WTC11 (cell line): ENCODE measurements at regions not wholly inside any gene's neighbourhood (a gene's known extent, or its start where the extent isn't known, plus 50 kb on each side); places are given as distances from the start of the nearest gene placed in this dataset.

Experiments used
- ATAC-seq: fragments of 200-7000 bp; cut with Tn5 transposase; 2 replicates; pipeline ENCODE4 v1.10.0; 2021; ENCODE audit warnings: mild to moderate bottlenecking, moderate library complexity
- CTCF ChIA-PET: fragments of 300-600 bp; sonication (Branson Sonifier 250); formaldehyde crosslinking; loops from one replicate; lab custom pipeline; 2021; ENCODE audit warnings: antibody characterized with exemption; lab: Charles Lee
- POLR2A ChIA-PET: fragments of 350-600 bp; sonication (Branson Sonifier 250); formaldehyde crosslinking; loops from one replicate; lab custom pipeline; 2021; ENCODE audit warnings: antibody characterized with exemption; lab: Charles Lee
- DNase-seq: peaks from one replicate; pipeline ENCODE4 v3.0.0; 2021; ENCODE audit warnings: low spot score
- H3K27ac Mint-ChIP-seq: 2 replicates; pipeline ENCODE4 v1.8.0; 2021; ENCODE audit warnings: mixed read lengths
- H3K27me3 Mint-ChIP-seq: 2 replicates; pipeline ENCODE4 v1.8.0; 2021; ENCODE audit warnings: low read depth, mild to moderate bottlenecking, moderate library complexity, mixed read lengths
- H3K36me3 Mint-ChIP-seq: 2 replicates; pipeline ENCODE4 v1.8.0; 2021; ENCODE audit warnings: mixed read lengths
- H3K4me1 Mint-ChIP-seq: 2 replicates; pipeline ENCODE4 v1.8.0; 2022; ENCODE audit warnings: mixed read lengths
- H3K4me3 Mint-ChIP-seq: 2 replicates; pipeline ENCODE4 v1.8.0; 2021; ENCODE audit warnings: mild to moderate bottlenecking, moderate library complexity, mixed read lengths
- H3K9me3 Mint-ChIP-seq: 2 replicates; pipeline ENCODE4 v1.8.0; 2021; ENCODE audit warnings: mixed read lengths
- AR ChIP-seq: fragments of 250-450 bp; sonication (Bioruptor Pico); IDR thresholded peaks from 2 replicates; pipeline ENCODE4 v1.9.0; 2021; ENCODE audit warnings: mild to moderate bottlenecking
- ATF1 ChIP-seq: sonication (generic); formaldehyde crosslinking; IDR thresholded peaks from 2 replicates; pipeline ENCODE4 v1.8.1; 2023; ENCODE audit warnings: mild to moderate bottlenecking, moderate library complexity, missing genetic modification reagents
- ATF6 ChIP-seq: sonication (generic); formaldehyde crosslinking; IDR thresholded peaks from 2 replicates; pipeline ENCODE4 v1.8.1; 2023; ENCODE audit warnings: mild to moderate bottlenecking, missing genetic modification reagents
- CTCF ChIP-seq: fragments of 200-600 bp; IDR thresholded peaks from 2 replicates; pipeline ENCODE4 v1.8.0; 2022; ENCODE audit warnings: antibody characterized with exemption
- E2F5 ChIP-seq: sonication (generic); formaldehyde crosslinking; IDR thresholded peaks from 2 replicates; pipeline ENCODE4 v1.8.1; 2022; ENCODE audit warnings: mild to moderate bottlenecking, moderate library complexity, missing genetic modification reagents
- EMX1 ChIP-seq: fragments of 250-450 bp; sonication (Bioruptor Pico); IDR thresholded peaks from 2 replicates; pipeline ENCODE4 v1.8.0; 2021; ENCODE audit warnings: mild to moderate bottlenecking
- FOXJ3 ChIP-seq: sonication (generic); formaldehyde crosslinking; IDR thresholded peaks from 2 replicates; pipeline ENCODE4 v1.9.0; 2021; ENCODE audit warnings: missing genetic modification reagents, mild to moderate bottlenecking, borderline replicate concordance
- FOXP4 ChIP-seq: sonication (generic); formaldehyde crosslinking; IDR thresholded peaks from 2 replicates; pipeline ENCODE4 v1.8.0; 2022; ENCODE audit warnings: mild to moderate bottlenecking, missing genetic modification reagents
- HMGXB4 ChIP-seq: sonication (generic); formaldehyde crosslinking; IDR thresholded peaks from 2 replicates; pipeline ENCODE4 v1.8.1; 2023; ENCODE audit warnings: mild to moderate bottlenecking, moderate library complexity, missing genetic modification reagents
- JAZF1 ChIP-seq: fragments of 250-450 bp; sonication (Bioruptor Pico); IDR thresholded peaks from 2 replicates; pipeline ENCODE4 v1.9.0; 2021; ENCODE audit warnings: moderate library complexity, mild to moderate bottlenecking, inconsistent platforms
- OVOL2 ChIP-seq: fragments of 250-450 bp; sonication (Bioruptor Pico); IDR thresholded peaks from 2 replicates; pipeline ENCODE4 v1.9.0; 2021; ENCODE audit warnings: mild to moderate bottlenecking, borderline replicate concordance
- RELA ChIP-seq: sonication (generic); formaldehyde crosslinking; IDR thresholded peaks from 2 replicates; pipeline ENCODE4 v1.8.1; 2022; ENCODE audit warnings: missing genetic modification reagents, mild to moderate bottlenecking, borderline replicate concordance
- TCF7 ChIP-seq: sonication (generic); formaldehyde crosslinking; IDR thresholded peaks from 2 replicates; pipeline ENCODE4 v1.8.0; 2022; ENCODE audit warnings: mild to moderate bottlenecking, low read depth, missing genetic modification reagents, moderate library complexity
- ZMAT4 ChIP-seq: fragments of 250-450 bp; sonication (Bioruptor Pico); IDR thresholded peaks from 2 replicates; pipeline ENCODE4 v1.9.0; 2021; ENCODE audit warnings: mild to moderate bottlenecking
- ZNF121 ChIP-seq: sonication (generic); formaldehyde crosslinking; IDR thresholded peaks from 2 replicates; pipeline ENCODE4 v1.8.0; 2023; ENCODE audit warnings: missing genetic modification reagents
- ZNF396 ChIP-seq: fragments of 250-450 bp; sonication (Bioruptor Pico); IDR thresholded peaks from 2 replicates; pipeline ENCODE4 v1.8.0; 2021; ENCODE audit warnings: mild to moderate bottlenecking, moderate library complexity, borderline replicate concordance
- TF ChIP-seq, protein P1 (sequence below): sonication (generic); formaldehyde crosslinking; IDR thresholded peaks from 2 replicates; pipeline ENCODE4 v1.8.0; 2023; ENCODE audit warnings: missing genetic modification reagents
- TF ChIP-seq, protein P2 (sequence below): sonication (generic); formaldehyde crosslinking; IDR thresholded peaks from 2 replicates; pipeline ENCODE4 v1.8.0; 2022; ENCODE audit warnings: mild to moderate bottlenecking, missing genetic modification reagents

GRCh38 chr16:55263271-55264250 lies 60.4 kb upstream of the IRX6 start:
- DNase-seq (no peak), ATAC-seq (no peak)
- H3K9me3 Mint-ChIP-seq, result no peaks in the 10 kb centered on the region
- POLR2A ChIA-PET, result no interaction called here
- TF ChIP-seq OVOL2 (no peak), EMX1 (no peak), ATF1 (CRISPR knock-in tag) (no peak), ATF6 (CRISPR knock-in tag) (no peak), ZNF396 (CRISPR knock-in tag) (no peak), RELA (CRISPR knock-in tag) (no peak), HMGXB4 (CRISPR knock-in tag) (no peak), CTCF (no peak), TCF7 (CRISPR knock-in tag) (no peak), ZMAT4 (CRISPR knock-in tag) (no peak), E2F5 (CRISPR knock-in tag) (no peak), ZNF121 (CRISPR knock-in tag) (no peak), FOXJ3 (CRISPR knock-in tag) (no peak), AR (CRISPR knock-in tag) (no peak), FOXP4 (CRISPR knock-in tag) (no peak), JAZF1 (no peak)
- TF ChIP-seq, protein P1, sequence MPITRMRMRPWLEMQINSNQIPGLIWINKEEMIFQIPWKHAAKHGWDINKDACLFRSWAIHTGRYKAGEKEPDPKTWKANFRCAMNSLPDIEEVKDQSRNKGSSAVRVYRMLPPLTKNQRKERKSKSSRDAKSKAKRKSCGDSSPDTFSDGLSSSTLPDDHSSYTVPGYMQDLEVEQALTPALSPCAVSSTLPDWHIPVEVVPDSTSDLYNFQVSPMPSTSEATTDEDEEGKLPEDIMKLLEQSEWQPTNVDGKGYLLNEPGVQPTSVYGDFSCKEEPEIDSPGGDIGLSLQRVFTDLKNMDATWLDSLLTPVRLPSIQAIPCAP (CRISPR knock-in tag), result no peak
- TF ChIP-seq, protein P2, sequence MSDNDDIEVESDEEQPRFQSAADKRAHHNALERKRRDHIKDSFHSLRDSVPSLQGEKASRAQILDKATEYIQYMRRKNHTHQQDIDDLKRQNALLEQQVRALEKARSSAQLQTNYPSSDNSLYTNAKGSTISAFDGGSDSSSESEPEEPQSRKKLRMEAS (CRISPR knock-in tag), result no peak
- H3K4me1 Mint-ChIP-seq, result peaks cover 2% of the 10 kb centered on the region; the same call in 1 of the 2 replicates
- CTCF ChIA-PET, result interaction anchor here (1.0 to 1.3 kb wide), 2 partner anchors 108 to 307 kb away, joined by 5 to 8 read pairs; no protein-coding TSS in a partner anchor
- peaks cover 5% of the 10 kb centered on the region; the same call in 1 of the 2 replicates for H3K27me3 Mint-ChIP-seq
- no peak overlapping the region for H3K27ac Mint-ChIP-seq
- H3K4me3 Mint-ChIP-seq, result no peak overlapping the region
- no peaks in the 10 kb centered on the region for H3K36me3 Mint-ChIP-seq
